T-helper 1 cell treated with Interleukin-12 subunit alpha and Interleukin-12 subunit beta and Interleukin-4 antibody, amounts not matched to agents 30 μg/mL and 1 μg/mL, for 36 hours (primary cell): ENCODE measurements at regions not wholly inside any gene's neighbourhood (a gene's known extent, or its start where the extent isn't known, plus 50 kb on each side); places are given as distances from the start of the nearest gene placed in this dataset.

Source experiments
- H3K27ac Mint-ChIP-seq: one replicate; pipeline ENCODE4 v1.8.0; 2021; ENCODE audit warnings: mild to moderate bottlenecking, mixed read lengths
- H3K27me3 Mint-ChIP-seq: one replicate; pipeline ENCODE4 v1.8.0; 2021; ENCODE audit warnings: low read depth, mixed read lengths
- H3K36me3 Mint-ChIP-seq: one replicate; pipeline ENCODE4 v1.8.0; 2021; ENCODE audit warnings: low read depth, mixed read lengths
- H3K4me1 Mint-ChIP-seq: one replicate; pipeline ENCODE4 v1.8.0; 2021; ENCODE audit warnings: low read depth, mixed read lengths
- H3K4me3 Mint-ChIP-seq: one replicate; pipeline ENCODE4 v1.8.0; 2021; ENCODE audit warnings: mild to moderate bottlenecking, moderate library complexity, mixed read lengths
- H3K9me3 Mint-ChIP-seq: one replicate; pipeline ENCODE4 v1.8.0; 2021; ENCODE audit warnings: mixed read lengths

- Mint-ChIP-seq H3K27ac (no peak overlapping the region), H3K4me1 (peaks cover 3% of the 10 kb centered on the region), H3K27me3 (peaks cover 5% of the 10 kb centered on the region), H3K4me3 (no peak overlapping the region), H3K36me3 (no peaks in the 10 kb centered on the region), H3K9me3 (peaks cover 4% of the 10 kb centered on the region)
Observed at GRCh38 chr12:30874455-30875321, 51.9 kb upstream of the TSPAN11 start.

DNA sequence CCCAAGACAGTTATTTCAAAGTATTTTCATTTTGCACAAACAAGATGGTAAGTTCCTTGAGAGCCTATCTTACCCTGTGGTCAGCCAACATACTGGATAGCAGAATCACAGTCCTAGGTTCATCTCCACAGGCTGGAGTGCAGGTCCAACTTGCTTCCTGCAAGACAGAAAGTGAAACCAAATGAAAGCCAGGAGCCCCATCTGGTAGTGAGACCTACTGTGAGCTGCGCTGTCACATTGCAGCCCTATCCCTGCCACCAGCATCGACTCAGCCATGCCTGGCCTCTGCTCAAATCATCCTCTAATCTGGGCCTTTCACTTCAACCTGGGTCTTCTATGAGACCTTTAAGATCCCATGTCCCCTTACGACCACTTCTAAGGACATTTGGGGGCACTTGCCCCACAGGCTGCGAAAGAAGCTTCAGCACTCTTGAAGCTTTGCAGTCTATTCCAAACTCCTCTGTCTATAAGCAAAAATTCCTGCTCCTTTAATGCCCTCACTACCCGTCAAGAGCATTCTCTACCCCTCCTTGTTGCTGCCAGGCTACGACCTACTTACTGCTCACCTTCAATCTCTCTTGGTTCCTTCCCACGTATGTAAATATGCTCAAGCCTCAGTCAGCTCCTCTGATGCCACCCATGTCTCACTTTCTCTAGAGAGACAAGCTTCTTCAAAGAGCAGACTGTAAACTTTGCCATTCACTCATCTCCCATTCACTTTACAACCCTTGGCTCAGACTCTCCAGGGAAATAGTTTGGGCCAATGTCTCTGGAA lies 55.9 kb upstream of the TSPAN11 start:
- H3K4me3 Mint-ChIP-seq = no peak overlapping the region
- H3K36me3 Mint-ChIP-seq = no peaks in the 10 kb centered on the region
- peaks cover 15% of the 10 kb centered on the region for H3K9me3 Mint-ChIP-seq
- peaks cover 4% of the 10 kb centered on the region for H3K4me1 Mint-ChIP-seq
- H3K27ac Mint-ChIP-seq = no peak overlapping the region
- H3K27me3 Mint-ChIP-seq = no peaks in the 10 kb centered on the region

DNA sequence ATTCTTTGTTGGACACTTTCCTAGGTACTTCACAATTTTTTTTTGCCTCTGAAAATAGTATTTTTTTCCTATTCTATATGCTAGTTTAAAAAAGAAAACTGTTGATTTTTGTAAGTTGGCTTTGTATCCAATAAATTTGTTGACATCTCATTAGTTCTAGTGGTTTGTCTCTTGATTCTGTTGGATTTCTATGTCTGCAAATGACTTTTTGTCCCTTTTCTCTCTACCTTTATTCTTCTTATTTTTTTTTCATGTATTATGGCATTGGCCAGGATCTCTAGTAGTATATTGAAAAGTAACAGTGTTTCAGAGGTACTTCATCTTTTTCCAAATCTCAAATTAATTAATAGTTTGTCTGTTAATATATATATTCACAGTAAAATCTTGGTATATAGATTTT lies 59.1 kb upstream of the TSPAN11 start:
- H3K27me3 Mint-ChIP-seq = no peaks in the 10 kb centered on the region
- H3K36me3 Mint-ChIP-seq = no peaks in the 10 kb centered on the region
- H3K4me3 Mint-ChIP-seq = no peak overlapping the region
- H3K4me1 Mint-ChIP-seq = peaks cover 4% of the 10 kb centered on the region
- H3K9me3 Mint-ChIP-seq = peaks cover 15% of the 10 kb centered on the region
- H3K27ac Mint-ChIP-seq = no peak overlapping the region

DNA sequence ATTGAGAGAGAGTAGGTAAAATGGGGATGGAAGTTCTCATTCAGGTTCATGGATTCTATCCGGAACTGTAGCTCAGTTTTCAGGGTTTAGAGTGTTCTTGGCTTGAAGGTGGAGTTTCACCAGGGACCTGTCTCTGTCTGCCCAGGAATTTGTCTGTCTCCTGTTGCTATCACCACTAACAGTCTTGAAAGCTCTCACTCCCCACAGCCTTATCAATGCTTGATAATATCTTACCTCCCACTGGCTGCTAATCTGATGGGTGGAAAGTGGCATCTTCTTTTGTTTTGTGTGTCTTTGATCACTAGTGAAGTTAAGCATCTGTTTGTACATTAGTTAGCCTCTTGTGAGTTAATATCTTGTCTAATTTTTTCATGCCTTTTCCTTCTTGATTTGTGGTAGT lies 60.3 kb upstream of the TSPAN11 start:
- H3K27me3 Mint-ChIP-seq = no peaks in the 10 kb centered on the region
- H3K27ac Mint-ChIP-seq = no peak overlapping the region
- no peaks in the 10 kb centered on the region for H3K36me3 Mint-ChIP-seq
- H3K9me3 Mint-ChIP-seq = peaks cover 15% of the 10 kb centered on the region
- H3K4me1 Mint-ChIP-seq = peaks cover 4% of the 10 kb centered on the region
- H3K4me3 Mint-ChIP-seq = no peak overlapping the region

DNA sequence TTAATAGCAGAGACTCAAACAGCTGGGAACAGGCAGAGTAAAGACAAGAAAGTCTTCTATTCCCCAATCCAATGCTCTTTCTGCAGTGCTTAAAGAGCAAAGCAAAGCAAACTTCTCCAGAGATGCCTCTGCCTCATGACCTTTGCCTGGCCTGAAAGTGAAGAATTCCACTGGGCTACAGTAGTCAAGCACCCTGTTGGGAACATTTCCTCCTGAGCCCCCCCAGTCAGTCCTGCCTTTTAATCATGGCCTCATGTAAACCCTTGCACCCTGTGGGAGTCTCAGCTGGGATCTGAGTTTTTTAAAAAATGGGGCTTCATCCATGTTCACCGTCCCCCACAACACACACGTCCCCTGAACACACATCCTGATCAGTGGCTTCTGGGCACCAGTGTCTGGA lies 62.7 kb upstream of the TSPAN11 start:
- Mint-ChIP-seq H3K4me1 (no peaks in the 10 kb centered on the region), H3K27ac (no peak overlapping the region), H3K36me3 (no peaks in the 10 kb centered on the region), H3K27me3 (no peaks in the 10 kb centered on the region), H3K9me3 (peaks cover 8% of the 10 kb centered on the region), H3K4me3 (no peak overlapping the region)

- Mint-ChIP-seq H3K4me3 (no peak overlapping the region), H3K27me3 (no peaks in the 10 kb centered on the region), H3K4me1 (no peaks in the 10 kb centered on the region), H3K36me3 (no peaks in the 10 kb centered on the region), H3K27ac (no peak overlapping the region), H3K9me3 (peaks cover 8% of the 10 kb centered on the region)
Observed at GRCh38 chr12:30862486-30862885, 64.1 kb upstream of the TSPAN11 start.

DNA sequence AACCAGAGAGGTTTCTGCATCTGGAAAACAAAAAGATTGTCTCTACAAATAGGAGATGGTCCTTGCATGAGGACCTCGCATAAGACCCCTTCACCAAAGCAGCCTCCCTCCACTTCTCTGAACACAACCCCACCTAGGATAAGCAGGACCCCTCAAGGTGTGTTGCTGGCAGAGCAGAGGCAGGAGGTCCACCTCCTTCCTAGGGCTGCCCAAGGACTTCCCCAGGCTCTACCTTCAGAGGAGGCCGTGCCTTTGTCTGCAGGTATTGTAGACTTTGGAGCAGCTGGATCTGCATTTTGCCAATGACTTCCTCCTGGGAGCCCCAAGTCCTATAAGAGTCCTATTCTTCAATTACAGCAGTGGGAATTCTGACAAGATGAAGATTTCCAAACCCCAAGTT lies 67.3 kb upstream of the TSPAN11 start:
- no peak overlapping the region for H3K27ac Mint-ChIP-seq
- no peaks in the 10 kb centered on the region for H3K36me3 Mint-ChIP-seq
- no peak overlapping the region for H3K4me3 Mint-ChIP-seq
- no peaks in the 10 kb centered on the region for H3K9me3 Mint-ChIP-seq
- H3K4me1 Mint-ChIP-seq = no peaks in the 10 kb centered on the region
- no peaks in the 10 kb centered on the region for H3K27me3 Mint-ChIP-seq

- no peak overlapping the region for H3K27ac Mint-ChIP-seq
- H3K4me1 Mint-ChIP-seq = no peaks in the 10 kb centered on the region
- no peaks in the 10 kb centered on the region for H3K36me3 Mint-ChIP-seq
- no peaks in the 10 kb centered on the region for H3K9me3 Mint-ChIP-seq
- no peaks in the 10 kb centered on the region for H3K27me3 Mint-ChIP-seq
- no peak overlapping the region for H3K4me3 Mint-ChIP-seq
Observed at GRCh38 chr12:30858471-30858870, 68.1 kb upstream of the TSPAN11 start.

DNA sequence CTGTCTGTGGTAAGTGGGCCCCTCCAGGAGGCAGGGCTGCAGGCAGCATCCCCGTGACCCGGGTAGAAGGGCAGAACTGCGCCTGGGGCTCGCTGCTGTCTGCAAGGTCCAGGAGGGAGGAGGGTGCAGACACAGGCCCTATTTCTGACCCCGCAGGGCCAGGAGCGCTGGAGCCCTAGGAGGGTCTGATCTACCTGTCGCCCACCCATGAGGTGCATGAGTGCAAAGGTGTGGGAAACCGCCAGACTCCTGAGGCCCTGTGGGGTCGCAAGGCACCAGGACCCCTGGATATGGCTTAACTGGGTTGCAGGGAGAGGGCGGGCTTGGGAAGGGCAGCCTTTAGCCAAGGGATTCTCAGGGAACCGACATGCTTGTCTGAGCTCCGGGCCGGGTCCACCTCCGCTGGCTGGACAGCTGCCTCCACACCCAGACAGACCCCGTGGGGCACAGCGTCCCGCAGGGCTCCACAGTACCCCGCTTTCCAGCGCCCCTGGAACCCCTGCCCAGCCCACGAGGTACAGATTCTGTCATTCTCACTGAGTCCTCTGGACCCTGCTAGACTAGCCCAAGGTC lies 72.9 kb upstream of the TSPAN11 start:
- no peaks in the 10 kb centered on the region for H3K27me3 Mint-ChIP-seq
- H3K9me3 Mint-ChIP-seq = no peaks in the 10 kb centered on the region
- no peak overlapping the region for H3K4me3 Mint-ChIP-seq
- no peak overlapping the region for H3K27ac Mint-ChIP-seq
- no peaks in the 10 kb centered on the region for H3K36me3 Mint-ChIP-seq
- H3K4me1 Mint-ChIP-seq = peaks cover 10% of the 10 kb centered on the region

GRCh38 chr12:30850684-30851083 lies 75.9 kb upstream of the TSPAN11 start:
- peaks cover 10% of the 10 kb centered on the region for H3K4me1 Mint-ChIP-seq
- peaks cover 3% of the 10 kb centered on the region for H3K27me3 Mint-ChIP-seq
- H3K27ac Mint-ChIP-seq = no peak overlapping the region
- no peak overlapping the region for H3K4me3 Mint-ChIP-seq
- no peaks in the 10 kb centered on the region for H3K9me3 Mint-ChIP-seq
- no peaks in the 10 kb centered on the region for H3K36me3 Mint-ChIP-seq

- peaks cover 10% of the 10 kb centered on the region for H3K4me1 Mint-ChIP-seq
- no peak overlapping the region for H3K27ac Mint-ChIP-seq
- no peak overlapping the region for H3K4me3 Mint-ChIP-seq
- H3K9me3 Mint-ChIP-seq = no peaks in the 10 kb centered on the region
- no peaks in the 10 kb centered on the region for H3K36me3 Mint-ChIP-seq
- H3K27me3 Mint-ChIP-seq = peaks cover 3% of the 10 kb centered on the region
Observed at GRCh38 chr12:30847259-30847658, 79.3 kb upstream of the TSPAN11 start.

DNA sequence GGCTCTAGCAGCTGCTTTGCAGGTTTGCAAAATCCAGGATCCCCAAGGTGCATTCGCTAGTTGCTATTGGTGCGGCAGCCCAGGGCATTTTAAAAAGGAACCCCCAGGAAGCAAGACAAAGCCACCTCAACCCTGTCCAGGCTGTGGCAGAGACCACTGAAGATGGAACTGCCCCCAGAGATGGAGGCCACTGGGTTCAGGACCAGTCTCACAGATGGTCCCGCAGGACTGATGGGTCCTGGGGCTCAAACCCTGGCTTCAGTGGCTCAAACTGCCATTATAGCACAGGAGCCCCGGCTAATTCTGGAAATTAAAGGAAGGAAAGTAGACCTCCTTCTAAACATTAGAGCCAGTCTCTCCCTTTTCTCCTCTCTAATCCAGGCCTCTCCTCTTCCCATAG lies 79.8 kb upstream of the TSPAN11 start:
- Mint-ChIP-seq H3K27me3 (peaks cover 3% of the 10 kb centered on the region), H3K27ac (no peak overlapping the region), H3K4me3 (no peak overlapping the region), H3K4me1 (peaks cover 8% of the 10 kb centered on the region), H3K36me3 (no peaks in the 10 kb centered on the region), H3K9me3 (no peaks in the 10 kb centered on the region)

- H3K4me3 Mint-ChIP-seq = no peak overlapping the region
- no peaks in the 10 kb centered on the region for H3K9me3 Mint-ChIP-seq
- H3K27ac Mint-ChIP-seq = no peak overlapping the region
- peaks cover 3% of the 10 kb centered on the region for H3K27me3 Mint-ChIP-seq
- H3K36me3 Mint-ChIP-seq = no peaks in the 10 kb centered on the region
- H3K4me1 Mint-ChIP-seq = no peaks in the 10 kb centered on the region
Observed at GRCh38 chr12:30845676-30846075, 80.9 kb upstream of the TSPAN11 start.

GRCh38 chr12:30843211-30843610 lies 83.3 kb upstream of the TSPAN11 start:
- Mint-ChIP-seq H3K27ac (no peak overlapping the region), H3K4me3 (no peak overlapping the region), H3K36me3 (no peaks in the 10 kb centered on the region), H3K4me1 (no peaks in the 10 kb centered on the region), H3K9me3 (no peaks in the 10 kb centered on the region), H3K27me3 (no peaks in the 10 kb centered on the region)

GRCh38 chr12:30840715-30841114 lies 85.8 kb upstream of the TSPAN11 start:
- H3K27ac Mint-ChIP-seq = no peak overlapping the region
- peaks cover 3% of the 10 kb centered on the region for H3K27me3 Mint-ChIP-seq
- no peaks in the 10 kb centered on the region for H3K9me3 Mint-ChIP-seq
- no peak overlapping the region for H3K4me3 Mint-ChIP-seq
- no peaks in the 10 kb centered on the region for H3K4me1 Mint-ChIP-seq
- H3K36me3 Mint-ChIP-seq = no peaks in the 10 kb centered on the region
